Stomach (tissue), 8 donors: ENCODE measurements at regions not wholly inside any gene's neighbourhood (a gene's known extent, or its start where the extent isn't known, plus 50 kb on each side); places are given as distances from the start of the nearest gene placed in this dataset.

ENCODE experiments used
- DNase-seq, 2 donors: peaks; one replicate each; pipeline versions ENCODE4 v3.0.0 to v3.0.0-alpha.2; 2013 to 2019
- H3K27ac ChIP-seq, 5 donors: fragments of 200-600 bp in 4 of 5; sonication (generic) in 4 of 5; one replicate each; pipeline ENCODE4 v1.5.1; 2013 to 2019; ENCODE audit warnings: mild to moderate bottlenecking in 1 of 5, moderate library complexity in 1 of 5
- H3K27me3 ChIP-seq, 3 donors: fragments of 200-600 bp; sonication (generic); one replicate each; pipeline ENCODE4 v1.5.1; 2017 to 2019; ENCODE audit warnings: mixed run types in 1 of 3
- H3K36me3 ChIP-seq, 4 donors: fragments of 200-600 bp; sonication (generic); 1 replicate in 3 of 4; 2 replicates in 1 of 4; pipeline ENCODE4 v1.5.1; 2016 to 2019
- H3K4me1 ChIP-seq, 4 donors: fragments of 200-600 bp; sonication (generic); one replicate each; pipeline ENCODE4 v1.5.1; 2016 to 2019
- H3K4me3 ChIP-seq, 4 donors: fragments of 200-600 bp; sonication (generic) in 3 of 4; one replicate each; pipeline ENCODE4 v1.5.1; 2016 to 2019; ENCODE audit warnings: mild to moderate bottlenecking in 1 of 4
- H3K9me3 ChIP-seq, 4 donors: fragments of 200-600 bp; sonication (generic); one replicate each; pipeline ENCODE4 v1.5.1; 2016 to 2019
- EP300 ChIP-seq: sonication (generic); formaldehyde crosslinking; IDR thresholded peaks from one replicate; pipeline ENCODE4 v1.6.1; 2017; ENCODE audit warnings: antibody characterized with exemption
- POLR2A ChIP-seq, 4 donors: fragments of 450-650 bp; IDR thresholded peaks; one replicate each; pipeline ENCODE4 v1.6.1; 2016; ENCODE audit warnings: antibody characterized with exemption in 4 of 4, control low read depth in 2 of 4, mild to moderate bottlenecking in 1 of 4, moderate library complexity in 1 of 4
- POLR2AphosphoS5 ChIP-seq, 3 donors: sonication (generic); formaldehyde crosslinking; IDR thresholded peaks; one replicate each; pipeline ENCODE4 v1.6.1; 2016; ENCODE audit warnings: antibody characterized with exemption in 3 of 3
- WGBS, 5 donors: extraction: QIAGEN DNeasy Blood & Tissue Kit in 3 of 5; methylation state at CpG; one replicate each; pipeline versions ENCODE4 v1.1.5 to v1.1.7; 2013 to 2018; 5-methylcytosine and 5-hydroxymethylcytosine counted together
- intact Hi-C: fragments of 100-400 bp; cut with DNase I; formaldehyde crosslinking; loops from one replicate; pipeline ENCODE4 v1.15.1; 2023; ENCODE audit warnings: low total_unique reads
- TF ChIP-seq, protein P1 (sequence below), 7 experiments: fragments of 450-650 bp in 4 of 7; fragments of 200-600 bp in 3 of 7; sonication (generic) in 3 of 7; IDR thresholded peaks; one replicate each; pipeline ENCODE4 v1.5.1; 2016 to 2019; ENCODE audit warnings: antibody characterized with exemption in 7 of 7, control low read depth in 2 of 7, mild to moderate bottlenecking in 1 of 7
- donor health status: healthy with polysubstance abuse.
- donor health status: Bipolar disorder and iron deficiency.
- donor health status: healthy.

GRCh38 chr12:75715323-75715644, 203.9 kb upstream of the KRR1 start:
- Histone ChIP-seq H3K4me3 (no peak overlapping the region), H3K36me3 (no peaks in the 10 kb centered on the region), H3K4me1 (peaks cover under 1 to 23% (median 7%) of the 10 kb centered on the region in 4 donors), H3K27me3 (no peaks in the 10 kb centered on the region), H3K27ac (no peak overlapping the region), H3K9me3 (no peaks in the 10 kb centered on the region)
- intact Hi-C loops, result no loop called here
- DNase-seq, result no peak
- TF ChIP-seq, protein P1, sequence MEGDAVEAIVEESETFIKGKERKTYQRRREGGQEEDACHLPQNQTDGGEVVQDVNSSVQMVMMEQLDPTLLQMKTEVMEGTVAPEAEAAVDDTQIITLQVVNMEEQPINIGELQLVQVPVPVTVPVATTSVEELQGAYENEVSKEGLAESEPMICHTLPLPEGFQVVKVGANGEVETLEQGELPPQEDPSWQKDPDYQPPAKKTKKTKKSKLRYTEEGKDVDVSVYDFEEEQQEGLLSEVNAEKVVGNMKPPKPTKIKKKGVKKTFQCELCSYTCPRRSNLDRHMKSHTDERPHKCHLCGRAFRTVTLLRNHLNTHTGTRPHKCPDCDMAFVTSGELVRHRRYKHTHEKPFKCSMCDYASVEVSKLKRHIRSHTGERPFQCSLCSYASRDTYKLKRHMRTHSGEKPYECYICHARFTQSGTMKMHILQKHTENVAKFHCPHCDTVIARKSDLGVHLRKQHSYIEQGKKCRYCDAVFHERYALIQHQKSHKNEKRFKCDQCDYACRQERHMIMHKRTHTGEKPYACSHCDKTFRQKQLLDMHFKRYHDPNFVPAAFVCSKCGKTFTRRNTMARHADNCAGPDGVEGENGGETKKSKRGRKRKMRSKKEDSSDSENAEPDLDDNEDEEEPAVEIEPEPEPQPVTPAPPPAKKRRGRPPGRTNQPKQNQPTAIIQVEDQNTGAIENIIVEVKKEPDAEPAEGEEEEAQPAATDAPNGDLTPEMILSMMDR (IDR thresholded peaks at IDR 0.05), result no peak
- TF ChIP-seq POLR2AphosphoS5 (IDR thresholded peaks at IDR 0.05) (no peak), EP300 (no peak), POLR2A (IDR thresholded peaks at IDR 0.05) (no peak)
- WGBS, 5 donors, result 79 to 94% (median 86%) methylated on average over 4 of the region's 4 CpGs

- Histone ChIP-seq H3K9me3 (no peaks in the 10 kb centered on the region), H3K27ac (no peak overlapping the region), H3K27me3 (no peaks in the 10 kb centered on the region), H3K4me1 (peaks cover 0 to 23% (median 6%) of the 10 kb centered on the region in 4 donors), H3K4me3 (no peak overlapping the region), H3K36me3 (no peaks in the 10 kb centered on the region)
- intact Hi-C loops, result no loop called here
- DNase-seq, result no peak
- WGBS, 5 donors, result 38 to 62% (median 51%) methylated on average over 2 of the region's 2 CpGs
- TF ChIP-seq EP300 (no peak), POLR2AphosphoS5 (IDR thresholded peaks at IDR 0.05) (no peak), POLR2A (IDR thresholded peaks at IDR 0.05) (no peak)
- TF ChIP-seq, protein P1 (IDR thresholded peaks at IDR 0.05), result no peak
Observed at GRCh38 chr12:75714462-75715322, 203.3 kb upstream of the KRR1 start.

- intact Hi-C loops, result no loop called here
- WGBS, 5 donors, result 54 to 82% (median 70%) methylated on average over 3 of the region's 3 CpGs
- no peak for DNase-seq
- TF ChIP-seq, protein P1 (IDR thresholded peaks at IDR 0.05), result no peak
- TF ChIP-seq POLR2A (IDR thresholded peaks at IDR 0.05), result no peak
- TF ChIP-seq EP300, result no peak
- TF ChIP-seq POLR2AphosphoS5 (IDR thresholded peaks at IDR 0.05), result no peak
- H3K27ac ChIP-seq, result peak overlapping the region in 2 of 5 donors; percentile 50 to 68
- H3K9me3 ChIP-seq, result no peaks in the 10 kb centered on the region
- no peaks in the 10 kb centered on the region for H3K36me3 ChIP-seq
- H3K4me3 ChIP-seq, result no peak overlapping the region
- H3K27me3 ChIP-seq, result no peaks in the 10 kb centered on the region
- peaks cover 0 to 24% (median 9%) of the 10 kb centered on the region in 4 donors for H3K4me1 ChIP-seq
Observed at GRCh38 chr12:75713434-75713833, 202.0 kb upstream of the KRR1 start.

- Histone ChIP-seq H3K4me3 (no peak overlapping the region), H3K27me3 (no peaks in the 10 kb centered on the region), H3K9me3 (no peaks in the 10 kb centered on the region), H3K36me3 (no peaks in the 10 kb centered on the region), H3K4me1 (peaks cover 2 to 36% (median 17%) of the 10 kb centered on the region in 4 donors), H3K27ac (peak overlapping the region in 3 of 5 donors; percentile 5 to 68 (median 50))
- DNase-seq, result peak in 1 of 2 donors; percentile 86
- TF ChIP-seq POLR2AphosphoS5 (IDR thresholded peaks at IDR 0.05), result no peak
- TF ChIP-seq, protein P1 (IDR thresholded peaks at IDR 0.05), result no peak
- TF ChIP-seq EP300, result no peak
- no peak for TF ChIP-seq POLR2A (IDR thresholded peaks at IDR 0.05)
- intact Hi-C loops, result no loop called here
Observed at GRCh38 chr12:75712223-75712622, 200.8 kb upstream of the KRR1 start.
